ENCODE measurements at regions not wholly inside any gene's neighbourhood (a gene's known extent, or its start where the extent isn't known, plus 50 kb on each side); places are given as distances from the start of the nearest gene placed in this dataset.

DNA sequence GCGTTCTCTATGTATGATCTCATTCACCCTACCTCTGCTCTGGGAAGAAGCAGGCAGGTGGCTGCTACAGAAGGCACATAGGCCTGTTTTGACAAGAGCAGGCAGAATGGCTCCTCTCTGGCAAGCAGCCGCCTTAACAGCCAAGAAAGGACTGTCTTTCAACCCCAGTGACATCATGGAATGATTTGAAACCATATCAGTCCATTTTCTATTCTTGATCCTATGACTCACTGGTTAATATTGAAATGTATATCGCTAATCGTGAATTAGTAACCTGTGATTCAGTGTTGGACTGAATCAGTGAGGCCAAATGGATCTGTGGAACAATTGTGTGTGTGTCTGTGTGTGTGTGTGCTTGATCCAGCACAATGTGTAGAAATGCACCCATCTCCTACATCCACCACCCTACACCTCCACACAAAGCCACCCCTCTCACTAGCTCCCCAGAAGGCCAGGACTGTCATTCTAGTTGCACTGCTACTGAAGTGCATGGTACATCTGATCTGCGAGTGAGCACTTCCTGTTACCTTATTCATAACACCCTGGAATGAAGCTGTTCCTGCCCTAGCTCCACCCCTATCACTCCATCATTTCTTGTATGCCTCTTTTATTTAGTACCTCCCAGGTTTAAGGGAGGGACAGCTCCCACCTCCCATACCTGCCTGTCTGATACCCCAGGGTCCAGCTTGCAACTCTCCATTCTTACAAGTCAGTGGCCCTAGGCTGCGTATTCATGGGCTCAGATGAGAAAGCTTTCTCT is 460.0 kb downstream of the FOXO1 start:
- TF ChIP-seq POLR2A (IDR thresholded peaks at IDR 0.05; ENCODE audit: low read length) (no peak), GATA1 (IDR thresholded peaks at IDR 0.05; ENCODE audit: low read depth, low read length) (no peak)

Measured in erythroblast (primary cell).